K562 (cell line): ENCODE measurements at regions not wholly inside any gene's neighbourhood (a gene's known extent, or its start where the extent isn't known, plus 50 kb on each side); places are given as distances from the start of the nearest gene placed in this dataset.

Experiments used
- ATAC-seq: fragments of 200-7000 bp; cut with Tn5 transposase; 3 replicates; pipeline ENCODE4 v1.9.1; 2020; ENCODE audit warnings: moderate library complexity
- BruUV-seq: library from RNA; stranded (reverse); fragments of 400-500 nt; replicated peaks from 2 replicates; lab custom pipeline; 2021; lab: Mats Ljungman, UMichigan
- CTCF ChIA-PET: fragments of 300-600 bp; formaldehyde crosslinking; extraction: SDS; loops from one replicate; lab custom pipeline; 2021; ENCODE audit warnings: low intra/inter-chr PET ratio; lab: Yijun Ruan, JAX
- POLR2A ChIA-PET: fragments of 300-600, 350-650 bp; sonication (Branson Sonifier 250); formaldehyde crosslinking; extraction: SDS; loops from one replicate; lab custom pipeline; 2021; ENCODE audit warnings: antibody characterized with exemption, inconsistent platforms; lab: Yijun Ruan, JAX
- DNase-seq, 4 experiments: peaks; one replicate each; pipeline versions ENCODE4 v3.0.0 to v3.0.0-alpha.2; 2011 to 2018; ENCODE audit warnings: low spot score in 3 of 4, mixed read lengths in 3 of 4; ENCODE audit errors: extremely low read depth in 1 of 4
- FAIRE-seq: peaks from 2 replicates; lab custom pipeline; 2011; peaks lifted over from hg19 to GRCh38; lab: Jason Lieb, UNC
- H2AFZ ChIP-seq: 2 replicates; pipeline ENCODE4 v1.6.0; 2011; ENCODE audit warnings: low read depth, low read length, control low read depth, inconsistent platforms
- H3K27ac ChIP-seq: fragments of 200-600 bp; 3 replicates; pipeline ENCODE4 v1.8.0; 2011; ENCODE audit warnings: low read depth, mild to moderate bottlenecking, control low read depth, inconsistent platforms, low read length, moderate library complexity, mixed read lengths; ENCODE audit errors: extremely low read depth
- H3K27me3 ChIP-seq, 2 experiments: fragments of 300-600 bp in 1 of 2; 2 replicates in 1 of 2; 3 replicates in 1 of 2; pipeline versions ENCODE4 v1.6.0 to v1.8.0; 2011; ENCODE audit warnings: inconsistent platforms in 2 of 2, low read length in 2 of 2, mild to moderate bottlenecking in 1 of 2, mixed read lengths in 1 of 2, moderate library complexity in 1 of 2; ENCODE audit not compliant: control insufficient read depth in 2 of 2, insufficient read depth in 2 of 2
- H3K36me3 ChIP-seq: fragments of 300-600 bp; 3 replicates; pipeline ENCODE4 v1.8.0; 2011; ENCODE audit warnings: mild to moderate bottlenecking, low read length, inconsistent platforms; ENCODE audit not compliant: control insufficient read depth, insufficient read depth
- H3K4me1 ChIP-seq, 2 experiments: fragments of 200-600 bp in 1 of 2; replicated peaks in 1 of 2; 2 replicates in 1 of 2; 3 replicates in 1 of 2; pipeline versions ENCODE4 v1.5.1 to v1.8.0; 2011; ENCODE audit warnings: inconsistent platforms in 2 of 2, low read length in 2 of 2, mild to moderate bottlenecking in 1 of 2, mixed read lengths in 1 of 2, moderate library complexity in 1 of 2; ENCODE audit not compliant: control insufficient read depth in 2 of 2, insufficient read depth in 2 of 2
- H3K4me2 ChIP-seq: 2 replicates; pipeline ENCODE4 v1.6.1; 2011; ENCODE audit warnings: low read length, control low read depth, inconsistent platforms, mixed read lengths; ENCODE audit not compliant: insufficient read depth
- H3K4me3 ChIP-seq: fragments of 200-600 bp; sonication (generic), shearing (Covaris generic); 2 replicates; pipeline ENCODE4 v1.5.1; 2016; ENCODE audit warnings: control low read depth, inconsistent platforms
- H3K79me2 ChIP-seq: fragments of 200-600 bp; 3 replicates; pipeline ENCODE4 v1.8.0; 2011; ENCODE audit warnings: low read length, inconsistent platforms; ENCODE audit not compliant: control insufficient read depth, insufficient read depth
- H3K9ac ChIP-seq, 2 experiments: 2 replicates each; pipeline versions ENCODE4 v1.6.0 to v1.6.1; 2011; ENCODE audit warnings: low read depth in 2 of 2, low read length in 2 of 2, control low read depth in 1 of 2, inconsistent platforms in 1 of 2, mild to moderate bottlenecking in 1 of 2, mixed read lengths in 1 of 2; ENCODE audit not compliant: insufficient read depth in 1 of 2
- H3K9me1 ChIP-seq: one replicate; pipeline ENCODE4 v1.6.0; 2011; ENCODE audit warnings: inconsistent platforms, mild to moderate bottlenecking, low read length, moderate library complexity; ENCODE audit not compliant: control insufficient read depth, insufficient read depth
- H3K9me3 ChIP-seq: replicated peaks from 2 replicates; pipeline ENCODE4 v1.5.1; 2011; ENCODE audit warnings: low read depth, low read length, inconsistent platforms; ENCODE audit not compliant: control insufficient read depth, insufficient read depth
- H4K20me1 ChIP-seq: replicated peaks from 2 replicates; pipeline ENCODE4 v1.6.1; 2011; ENCODE audit warnings: low read length, inconsistent platforms, mixed read lengths; ENCODE audit not compliant: control insufficient read depth, insufficient read depth
- CBX8 ChIP-seq: fragments of 200-600 bp; sonication (generic); IDR thresholded peaks from 2 replicates; pipeline ENCODE4 v1.6.1; 2012; ENCODE audit warnings: borderline replicate concordance, mixed run types, low read depth, mild to moderate bottlenecking, moderate library complexity, mixed read lengths, low read length, control low read depth, inconsistent platforms; ENCODE audit not compliant: poor library complexity, severe bottlenecking; ENCODE audit errors: extremely low read depth
- CTCF ChIP-seq, 3 experiments: IDR thresholded peaks in 2 of 3; conservative IDR thresholded peaks in 1 of 3; 2 replicates each; pipeline ENCODE4 v1.5.1; 2011 to 2012; ENCODE audit warnings: low read length in 3 of 3, mild to moderate bottlenecking in 3 of 3, control low read depth in 2 of 3, improper control_type of control experiment in 1 of 3, inconsistent platforms in 1 of 3, low read depth in 1 of 3, mixed read lengths in 1 of 3, moderate library complexity in 1 of 3; ENCODE audit not compliant: insufficient read depth in 2 of 3
- EGR1 ChIP-seq: fragments of 450-650 bp; conservative IDR thresholded peaks from 2 replicates; pipeline ENCODE4 v1.6.1; 2017; ENCODE audit warnings: mild to moderate bottlenecking
- GATAD2B ChIP-seq: fragments of 450-650 bp; IDR thresholded peaks from 2 replicates; pipeline ENCODE4 v1.6.1; 2017; ENCODE audit warnings: mild to moderate bottlenecking, borderline replicate concordance
- HMBOX1 ChIP-seq: sonication (generic); IDR thresholded peaks from 2 replicates; pipeline ENCODE4 v1.6.1; 2016
- LCOR ChIP-seq: sonication (generic); formaldehyde crosslinking; IDR thresholded peaks from 2 replicates; pipeline ENCODE4 v1.8.0; 2022; ENCODE audit warnings: mild to moderate bottlenecking, missing genetic modification reagents
- MAFG ChIP-seq: fragments of 450-650 bp; conservative IDR thresholded peaks from 2 replicates; pipeline ENCODE4 v1.6.1; 2016; ENCODE audit warnings: missing genetic modification characterization, missing compliant biosample characterization
- MCM7 ChIP-seq, 2 experiments: fragments of 450-650 bp; IDR thresholded peaks; 2 replicates each; pipeline ENCODE4 v1.6.1; 2016 to 2018
- MEF2A ChIP-seq: IDR thresholded peaks from 2 replicates; pipeline ENCODE4 v1.6.1; 2011; ENCODE audit warnings: low read depth, mild to moderate bottlenecking, low read length, moderate library complexity; ENCODE audit not compliant: control insufficient read depth
- NCOA4 ChIP-seq: fragments of 450-650 bp; IDR thresholded peaks from 2 replicates; pipeline ENCODE4 v1.6.1; 2018; ENCODE audit warnings: mild to moderate bottlenecking; ENCODE audit not compliant: partially characterized antibody
- NEUROD1 ChIP-seq: fragments of 150-350 bp; IDR thresholded peaks from 2 replicates; pipeline ENCODE4 v1.6.1; 2014; ENCODE audit warnings: borderline replicate concordance, low read length, low read depth; ENCODE audit not compliant: partially characterized antibody
- NFRKB ChIP-seq: fragments of 450-650 bp; IDR thresholded peaks from 2 replicates; pipeline ENCODE4 v1.6.1; 2016; ENCODE audit warnings: low read depth
- PHTF2 ChIP-seq: fragments of 250-450 bp; sonication (Bioruptor Pico); IDR thresholded peaks from 2 replicates; pipeline ENCODE4 v1.5.0; 2021; ENCODE audit warnings: mild to moderate bottlenecking
- POLR2H ChIP-seq: IDR thresholded peaks from 2 replicates; pipeline ENCODE4 v1.6.1; 2016; ENCODE audit warnings: missing genetic modification characterization, low read depth, mild to moderate bottlenecking, control low read depth, missing compliant biosample characterization, moderate library complexity
- PTBP1 ChIP-seq: fragments of 200-400 bp; formaldehyde crosslinking; IDR thresholded peaks from 2 replicates; pipeline ENCODE4 v1.6.1; 2017; ENCODE audit warnings: low read depth, low read length
- PTRF ChIP-seq: fragments of 450-650 bp; IDR thresholded peaks from 2 replicates; pipeline ENCODE4 v1.6.1; 2016; ENCODE audit warnings: mild to moderate bottlenecking, missing genetic modification characterization, missing compliant biosample characterization
- SIRT6 ChIP-seq: IDR thresholded peaks from one replicate; pipeline ENCODE4 v1.6.1; 2012; ENCODE audit warnings: low read depth, mild to moderate bottlenecking, control low read depth, inconsistent platforms, low read length, moderate library complexity
- XRCC4 ChIP-seq: IDR thresholded peaks from one replicate; pipeline ENCODE4 v1.6.1; 2011; ENCODE audit not compliant: insufficient read depth, insufficient read length; ENCODE audit errors: extremely low read depth
- ZNF24 ChIP-seq: fragments of 450-650 bp; IDR thresholded peaks from 2 replicates; pipeline ENCODE4 v1.6.1; 2016
- ZNF766 ChIP-seq: fragments of 200-800 bp; sonication (Bioruptor generic); conservative IDR thresholded peaks from 2 replicates; pipeline ENCODE4 v1.6.1; 2016; ENCODE audit warnings: missing genetic modification characterization, missing compliant biosample characterization
- WGBS: fragments of 100-300 bp; shearing (Covaris generic); methylation state at CpG from one replicate; pipeline ENCODE4 v1.1.6; 2016; ENCODE audit warnings: low coverage, mixed read lengths; ENCODE audit not compliant: insufficient coverage; ENCODE audit errors: missing lambda C conversion rate; 5-methylcytosine and 5-hydroxymethylcytosine counted together
- in situ Hi-C: fragments of 300-500 bp; cut with MboI; formaldehyde crosslinking; loops from 4 replicates; pipeline ENCODE4 v1.15.0; 2018; ENCODE audit warnings: inconsistent platforms, mixed read lengths
- intact Hi-C: fragments of 100-400 bp; cut with micrococcal nuclease; formaldehyde crosslinking; loops from 2 replicates; pipeline ENCODE4 v1.14.2; 2022

- Histone ChIP-seq H3K27me3 (no peaks in the 10 kb centered on the region), H3K9ac (no peak overlapping the region), H3K9me3 (no peaks in the 10 kb centered on the region), H3K9me1 (no peaks in the 10 kb centered on the region), H3K4me1 (no peaks in the 10 kb centered on the region), H2AFZ (no peak overlapping the region), H3K4me3 (no peak overlapping the region), H3K4me2 (no peak overlapping the region), H3K79me2 (no peaks in the 10 kb centered on the region), H3K27ac (no peak overlapping the region), H3K36me3 (no peaks in the 10 kb centered on the region), H4K20me1 (no peaks in the 10 kb centered on the region)
- in situ Hi-C loops: no loop called here
- intact Hi-C loops: no loop called here
- no peak for DNase-seq
- ATAC-seq: no peak
- no peak for FAIRE-seq
- CTCF ChIA-PET: no interaction called here
- POLR2A ChIA-PET: interaction anchor here (0.5 kb wide), 1 partner anchor 53 kb away, joined by 3 read pairs; no protein-coding TSS in a partner anchor
- 6% methylated on average over 4 of the region's 4 CpGs for WGBS
- no TSS peak for BruUV-seq
- TF ChIP-seq PTRF (tag): no peak
- TF ChIP-seq MCM7 (IDR thresholded peaks at IDR 0.05): no peak
- no peak for TF ChIP-seq ZNF766 (CRISPR knock-in tag)
- no peak for TF ChIP-seq CTCF (IDR thresholded peaks at IDR 0.05 in 2 of 3, conservative IDR thresholded peaks at IDR 0.05 in 1 of 3; ENCODE audit: insufficient read depth in 2 of 3, low read depth in 1 of 3, low read length in 3 of 3)
- TF ChIP-seq ZNF24: no peak
- 0 out of 2 replicates have a peak, but pooled peaks have one; percentile 12 for TF ChIP-seq EGR1
- TF ChIP-seq MAFG: no peak
- TF ChIP-seq PTBP1: no peak
- TF ChIP-seq LCOR (CRISPR knock-in tag): no peak
- no peak for TF ChIP-seq GATAD2B
- no peak for TF ChIP-seq PHTF2
- TF ChIP-seq CBX8: peak; percentile 42
- no peak for TF ChIP-seq POLR2H (tag)
- TF ChIP-seq NCOA4: no peak
- TF ChIP-seq SIRT6: no peak
- no peak for TF ChIP-seq XRCC4
- TF ChIP-seq MEF2A: peak; percentile 42
- TF ChIP-seq NEUROD1: no peak
- TF ChIP-seq HMBOX1: no peak
- no peak for TF ChIP-seq NFRKB
These were observed 322.4 kb downstream of the ADCYAP1 start for GRCh38 chr18:1227025-1227424.
